ENCODE measurements at regions not wholly inside any gene's neighbourhood (a gene's known extent, or its start where the extent isn't known, plus 50 kb on each side); places are given as distances from the start of the nearest gene placed in this dataset.
A peak's percentile ranks its signal among the peaks of the same experiment; 100 is the strongest.
"Not testable (repeated sequence)": the region's sequence is repeated elsewhere in the genome, so short reads cannot be mapped to it uniquely, and the experiment has no call there.

- no peak for DNase-seq (ENCODE audit: low read depth in 2 of 3, low spot score in 2 of 3)
Observed at GRCh38 chr10:91002656-91003055, 81.8 kb upstream of the ANKRD1 start.

DNA sequence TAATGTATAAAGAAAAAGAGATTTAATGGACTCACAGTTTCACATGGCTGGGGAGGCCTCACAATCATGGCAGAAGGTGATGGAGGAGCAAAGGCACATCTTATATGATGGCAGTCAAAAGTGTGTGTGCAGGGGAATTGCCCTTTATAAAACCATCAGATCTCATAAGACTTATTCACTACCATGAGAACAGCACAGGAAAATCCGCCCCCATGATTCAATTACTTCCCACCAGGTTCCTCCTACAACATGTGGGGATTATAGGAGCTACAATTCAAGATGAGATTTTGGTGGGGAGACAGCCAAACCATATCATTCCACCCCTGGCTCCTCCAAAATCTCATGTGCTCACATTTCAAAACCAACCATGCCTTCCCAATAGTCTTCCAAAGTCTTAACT lies 82.5 kb upstream of the ANKRD1 start:
- not testable (repeated sequence) for DNase-seq (ENCODE audit: low read depth in 2 of 3, low spot score in 2 of 3)

GRCh38 chr10:91005276-91005675 lies 84.4 kb upstream of the ANKRD1 start:
- DNase-seq (ENCODE audit: low read depth in 2 of 3, low spot score in 2 of 3): not testable (repeated sequence)

DNA sequence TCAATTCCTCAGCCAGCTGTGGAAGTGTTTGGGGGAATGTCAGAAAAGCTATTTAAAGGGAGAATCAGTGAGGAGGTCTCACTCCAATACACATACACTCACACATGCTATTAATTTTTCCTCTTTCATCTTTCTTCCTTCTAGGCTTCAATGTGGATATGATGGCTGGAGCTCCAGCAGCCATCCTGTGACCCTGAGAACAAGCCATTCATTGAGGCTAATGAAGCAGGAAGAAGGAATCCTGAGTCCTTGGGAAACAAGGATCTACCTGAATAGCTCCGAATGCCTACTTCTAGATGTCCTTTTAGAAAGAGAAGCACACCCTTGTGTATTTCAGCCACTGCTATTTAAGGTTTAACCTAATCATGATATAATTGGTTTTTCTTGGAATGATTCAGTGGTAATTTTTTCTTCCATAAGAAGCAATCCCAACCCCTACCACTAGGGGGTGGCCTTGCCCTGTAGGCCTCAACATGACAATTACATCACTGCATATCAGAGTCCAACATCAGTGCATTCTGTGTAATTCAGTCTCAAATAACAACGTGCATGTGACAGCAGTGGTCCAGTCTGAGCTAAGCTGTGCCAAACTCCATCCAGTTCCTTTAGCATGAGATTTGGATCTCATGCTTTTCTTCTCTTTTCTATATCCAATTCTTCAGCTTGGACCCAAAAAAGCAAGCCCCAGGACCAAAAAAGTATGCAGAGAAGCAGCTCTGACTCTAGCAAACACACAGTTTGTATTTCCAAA lies 85.3 kb upstream of the ANKRD1 start:
- peak; percentile 18 to 60 (median 27) for DNase-seq (ENCODE audit: low read depth in 2 of 3, low spot score in 2 of 3)

DNA sequence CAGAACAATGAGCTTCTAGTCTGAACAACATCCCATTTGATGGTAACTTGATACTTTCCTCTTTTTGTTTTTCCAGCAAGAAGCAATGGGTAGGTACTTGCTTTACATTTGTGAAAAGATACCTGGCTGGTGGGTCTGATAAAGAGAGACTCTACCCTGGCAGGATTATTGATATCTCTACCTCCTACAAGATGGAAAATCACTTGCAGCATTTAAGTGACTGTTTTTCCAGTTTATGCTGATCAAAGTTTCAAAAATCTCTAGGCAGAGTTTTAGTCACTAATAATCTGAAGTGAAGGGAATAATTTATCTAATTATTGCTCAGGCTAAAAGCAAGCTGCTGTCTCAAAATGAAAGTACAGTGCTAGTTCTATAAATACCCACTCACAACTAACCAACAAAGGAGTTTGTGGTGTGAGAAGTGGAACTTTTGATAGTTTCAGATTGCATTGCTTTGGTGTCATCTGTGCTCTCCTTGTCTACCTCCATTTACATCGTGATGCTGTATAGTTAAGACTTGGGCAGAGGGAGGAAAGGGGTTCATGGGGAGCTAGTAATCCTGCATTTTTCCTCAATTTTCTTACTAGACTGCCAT lies 86.0 kb upstream of the ANKRD1 start:
- no peak for DNase-seq (ENCODE audit: low read depth in 2 of 3, low spot score in 2 of 3)

- no peak for DNase-seq (ENCODE audit: low read depth in 2 of 3, low spot score in 2 of 3)
Observed at GRCh38 chr10:91007655-91008054, 86.8 kb upstream of the ANKRD1 start.

GRCh38 chr10:91009121-91009520 lies 88.2 kb upstream of the ANKRD1 start:
- DNase-seq (ENCODE audit: low read depth in 2 of 3, low spot score in 2 of 3): no peak

DNA sequence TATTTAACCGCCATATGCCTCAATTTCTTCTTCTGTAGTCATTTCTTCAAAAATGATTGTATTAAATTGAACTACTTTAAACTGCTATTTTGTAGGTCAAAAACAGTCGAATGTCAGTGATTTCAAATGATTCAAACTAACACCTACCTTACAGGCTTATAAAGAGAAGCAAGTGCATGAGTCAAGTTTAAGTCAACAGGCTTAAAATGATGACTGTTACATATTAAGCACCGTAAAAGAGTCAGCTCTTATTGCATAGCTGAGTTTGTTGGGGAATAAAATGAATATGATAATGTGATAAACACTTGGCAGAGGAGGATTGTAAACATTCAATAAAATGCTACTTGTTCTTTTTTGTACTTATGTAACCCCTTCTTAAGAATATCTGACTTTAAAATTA lies 90.1 kb upstream of the ANKRD1 start:
- DNase-seq (ENCODE audit: low read depth in 2 of 3, low spot score in 2 of 3): no peak

GRCh38 chr10:91012502-91012901 lies 91.6 kb upstream of the ANKRD1 start:
- no peak for DNase-seq (ENCODE audit: low read depth in 2 of 3, low spot score in 2 of 3)

DNA sequence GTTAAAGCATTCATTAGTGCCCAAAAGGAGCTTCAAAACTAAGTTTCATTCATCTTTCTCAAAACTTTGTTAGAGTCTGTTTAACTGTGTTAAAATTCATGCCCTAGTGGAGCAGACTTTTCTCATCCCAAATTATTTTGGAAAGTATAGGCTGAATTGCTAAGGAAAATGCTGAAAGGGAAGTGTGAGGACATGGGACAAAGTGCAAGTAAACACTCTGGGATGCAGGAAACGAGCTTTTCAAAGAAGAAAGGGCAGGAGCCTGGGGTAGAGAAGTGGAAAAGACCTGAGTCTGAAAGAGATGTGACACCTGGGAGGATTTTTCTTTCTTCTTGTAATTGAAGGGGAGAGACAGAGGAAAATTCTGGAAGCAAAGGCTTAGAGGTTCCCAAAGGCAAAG lies 93.1 kb upstream of the ANKRD1 start:
- no peak for DNase-seq (ENCODE audit: low read depth in 2 of 3, low spot score in 2 of 3)

- no peak for DNase-seq (ENCODE audit: low read depth in 2 of 3, low spot score in 2 of 3)
Observed at GRCh38 chr10:91017198-91017597, 96.3 kb upstream of the ANKRD1 start.

- no peak for DNase-seq (ENCODE audit: low read depth in 2 of 3, low spot score in 2 of 3)
Observed at GRCh38 chr10:91021901-91022300, 101.0 kb upstream of the ANKRD1 start.

DNA sequence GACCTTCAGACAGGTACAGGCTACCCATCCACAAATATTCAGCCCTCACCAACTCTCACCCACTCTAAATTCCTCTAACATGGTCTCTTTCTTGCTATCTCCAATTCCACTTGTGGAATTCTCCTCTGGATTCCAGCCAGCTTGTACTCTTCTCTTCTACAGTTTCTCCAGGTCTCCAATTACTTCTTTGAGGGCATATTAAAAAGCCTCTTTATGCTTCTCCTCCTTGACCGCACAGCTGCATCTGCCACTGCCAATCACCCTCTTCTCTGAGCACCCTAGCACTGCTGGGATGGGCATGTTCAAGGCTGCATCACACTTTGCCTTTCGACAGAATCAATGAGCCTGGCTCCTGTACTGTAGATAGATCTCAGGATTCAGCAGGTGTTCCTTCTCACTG lies 101.5 kb upstream of the ANKRD1 start:
- DNase-seq (ENCODE audit: low read depth in 2 of 3, low spot score in 2 of 3): no peak

DNA sequence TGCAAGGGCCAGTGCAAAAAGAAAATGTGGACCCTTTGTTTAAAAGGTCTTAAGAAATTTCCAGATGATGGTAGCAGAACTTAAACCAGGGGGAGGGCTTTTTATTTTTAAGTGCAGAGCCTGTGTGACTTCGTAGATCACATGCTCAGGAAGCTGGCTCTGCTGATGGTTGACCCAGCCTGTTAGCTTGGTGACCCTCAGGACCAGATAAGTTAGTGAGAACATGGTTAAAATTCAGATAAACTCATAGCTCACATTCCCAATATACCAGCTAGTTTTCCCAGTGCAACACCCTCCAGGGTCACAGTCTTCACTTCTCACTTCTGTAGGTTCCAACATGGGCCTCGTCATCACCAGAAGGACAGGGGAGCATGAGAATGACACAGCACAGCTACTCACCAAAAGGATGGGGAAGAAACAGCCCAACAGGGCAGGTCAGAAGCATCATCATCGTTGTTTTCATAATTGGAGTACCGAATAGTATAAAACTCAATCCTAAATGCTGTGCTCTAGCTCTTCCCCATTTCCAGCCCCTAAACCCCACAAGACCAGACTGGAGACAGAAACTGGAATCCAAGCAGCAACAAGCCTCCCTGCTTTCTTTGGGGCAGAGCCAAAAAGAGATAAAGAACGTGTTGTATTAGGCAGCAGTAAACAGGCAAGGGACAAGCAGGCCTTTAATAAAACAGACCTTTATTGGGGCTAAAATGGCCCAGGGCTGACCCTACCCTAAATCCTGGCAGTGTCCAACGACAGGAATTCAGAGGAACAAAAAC lies 102.2 kb upstream of the ANKRD1 start:
- DNase-seq (ENCODE audit: low read depth in 2 of 3, low spot score in 2 of 3): no peak

GRCh38 chr10:91023700-91024398 lies 103.0 kb upstream of the ANKRD1 start:
- no peak for DNase-seq (ENCODE audit: low read depth in 2 of 3, low spot score in 2 of 3)

DNA sequence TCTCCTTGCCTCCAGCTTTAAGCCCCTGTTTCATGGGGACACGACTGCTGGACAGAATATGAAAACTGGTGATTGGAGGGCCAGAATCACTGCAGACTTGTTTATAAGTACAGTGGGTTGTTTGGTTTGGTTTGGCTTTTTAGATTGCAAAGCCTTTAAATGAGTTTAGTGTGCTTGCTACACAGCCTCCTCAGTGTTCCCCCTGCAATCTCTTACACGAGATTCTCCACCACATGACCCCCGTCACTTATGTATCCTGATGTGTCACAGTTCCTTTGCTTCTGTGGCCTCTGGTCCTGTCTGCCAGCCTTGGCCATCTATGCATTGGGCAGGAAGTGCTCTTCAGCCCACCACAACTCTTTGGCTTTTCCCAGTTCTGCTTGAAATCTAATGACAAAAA lies 103.7 kb upstream of the ANKRD1 start:
- no peak for DNase-seq (ENCODE audit: low read depth in 2 of 3, low spot score in 2 of 3)

GRCh38 chr10:91032611-91033206 lies 111.8 kb upstream of the ANKRD1 start:
- no peak for DNase-seq (ENCODE audit: low read depth in 2 of 3, low spot score in 2 of 3)

- no peak for DNase-seq (ENCODE audit: low read depth in 2 of 3, low spot score in 2 of 3)
Observed at GRCh38 chr10:91033324-91033950, 112.5 kb upstream of the ANKRD1 start.

DNA sequence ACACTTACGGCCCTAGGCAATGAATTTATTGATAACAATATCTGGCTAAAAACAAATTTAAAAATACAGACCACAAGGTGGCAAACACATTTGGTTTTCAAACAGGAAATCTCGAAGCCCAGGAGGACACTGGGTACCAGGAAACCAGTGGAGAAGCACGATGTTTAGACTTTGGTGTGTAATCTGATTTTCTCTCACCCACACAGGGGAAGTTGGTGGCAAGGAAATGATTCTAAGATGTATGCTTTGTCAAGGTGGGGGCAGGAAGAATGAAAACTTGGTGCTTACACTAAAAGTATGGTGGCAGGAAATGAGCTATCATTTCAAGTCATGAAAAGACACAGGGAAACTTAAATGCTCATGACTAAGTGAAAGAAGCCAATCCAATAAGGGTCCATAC lies 113.2 kb upstream of the ANKRD1 start:
- no peak for DNase-seq (ENCODE audit: low read depth in 2 of 3, low spot score in 2 of 3)

DNA sequence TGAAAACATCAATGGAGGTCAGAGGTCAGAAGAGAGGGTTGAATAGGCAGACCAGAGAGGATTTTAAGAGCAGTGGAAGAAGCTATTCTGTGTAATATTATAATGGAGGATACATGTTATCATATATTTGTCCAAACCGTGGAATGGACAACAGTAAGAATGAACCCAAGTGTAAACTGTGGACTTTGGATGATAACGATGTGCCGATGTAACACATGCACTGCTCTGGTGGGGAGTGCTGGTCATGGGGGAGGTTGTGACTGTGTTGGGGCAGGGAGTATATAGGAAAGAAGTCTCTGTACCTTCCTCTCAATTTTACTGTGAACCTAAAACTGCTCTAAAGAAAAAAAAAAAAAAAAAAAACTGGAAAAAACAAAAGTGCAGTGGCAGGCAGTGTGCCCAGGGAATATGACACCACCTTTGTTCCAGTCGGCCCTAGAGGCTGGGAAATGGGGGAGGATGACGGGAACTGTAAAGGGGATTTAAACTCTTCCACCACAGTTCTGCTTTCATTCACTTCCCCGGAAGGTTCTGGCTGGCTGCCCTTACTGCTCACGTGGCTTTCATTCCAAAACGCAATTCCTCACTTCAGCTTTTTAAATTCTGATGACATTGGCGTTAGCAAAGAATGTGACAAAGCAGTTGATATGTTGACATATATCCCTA lies 113.7 kb upstream of the ANKRD1 start:
- no peak for DNase-seq (ENCODE audit: low read depth in 2 of 3, low spot score in 2 of 3)

Data from activated CD8-positive, alpha-beta memory T cell treated with anti-CD3 and anti-CD28 coated beads for 48 hours (primary cell).